Body of pancreas (tissue), 4 donors: ENCODE measurements at regions not wholly inside any gene's neighbourhood (a gene's known extent, or its start where the extent isn't known, plus 50 kb on each side); places are given as distances from the start of the nearest gene placed in this dataset.

Experiments
- POLR2A ChIP-seq, 3 donors: fragments of 450-650 bp; IDR thresholded peaks; one replicate each; pipeline ENCODE4 v1.6.1; 2016; ENCODE audit warnings: antibody characterized with exemption in 3 of 3, mild to moderate bottlenecking in 2 of 3
- TF ChIP-seq, protein P1 (sequence below), 7 experiments: fragments of 450-650 bp in 4 of 7; fragments of 200-600 bp in 3 of 7; sonication (generic) in 3 of 7; IDR thresholded peaks; one replicate each; pipeline ENCODE4 v1.5.1; 2016 to 2019; ENCODE audit warnings: antibody characterized with exemption in 7 of 7

DNA sequence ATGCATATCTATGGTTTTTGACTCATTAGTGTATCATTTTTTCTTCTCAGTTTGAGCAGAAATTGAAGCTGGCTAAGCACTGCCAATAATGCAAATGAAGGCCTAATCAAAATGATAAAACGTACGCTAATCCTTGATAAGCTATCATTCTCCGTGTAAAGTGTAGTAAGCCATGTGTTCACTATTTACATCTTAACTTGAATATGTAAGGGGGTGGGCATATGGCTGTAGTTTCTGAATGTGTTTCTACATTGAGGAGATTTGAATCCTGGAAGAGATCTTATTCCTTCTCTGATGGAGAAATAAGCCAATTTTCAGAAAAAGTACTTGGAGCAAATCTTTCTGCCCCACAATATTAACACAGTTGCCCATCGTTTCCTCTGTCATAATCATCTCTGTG, 351.8 kb upstream of the ANO3 start:
- TF ChIP-seq POLR2A (IDR thresholded peaks at IDR 0.05) = no peak
- TF ChIP-seq, protein P1, sequence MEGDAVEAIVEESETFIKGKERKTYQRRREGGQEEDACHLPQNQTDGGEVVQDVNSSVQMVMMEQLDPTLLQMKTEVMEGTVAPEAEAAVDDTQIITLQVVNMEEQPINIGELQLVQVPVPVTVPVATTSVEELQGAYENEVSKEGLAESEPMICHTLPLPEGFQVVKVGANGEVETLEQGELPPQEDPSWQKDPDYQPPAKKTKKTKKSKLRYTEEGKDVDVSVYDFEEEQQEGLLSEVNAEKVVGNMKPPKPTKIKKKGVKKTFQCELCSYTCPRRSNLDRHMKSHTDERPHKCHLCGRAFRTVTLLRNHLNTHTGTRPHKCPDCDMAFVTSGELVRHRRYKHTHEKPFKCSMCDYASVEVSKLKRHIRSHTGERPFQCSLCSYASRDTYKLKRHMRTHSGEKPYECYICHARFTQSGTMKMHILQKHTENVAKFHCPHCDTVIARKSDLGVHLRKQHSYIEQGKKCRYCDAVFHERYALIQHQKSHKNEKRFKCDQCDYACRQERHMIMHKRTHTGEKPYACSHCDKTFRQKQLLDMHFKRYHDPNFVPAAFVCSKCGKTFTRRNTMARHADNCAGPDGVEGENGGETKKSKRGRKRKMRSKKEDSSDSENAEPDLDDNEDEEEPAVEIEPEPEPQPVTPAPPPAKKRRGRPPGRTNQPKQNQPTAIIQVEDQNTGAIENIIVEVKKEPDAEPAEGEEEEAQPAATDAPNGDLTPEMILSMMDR (IDR thresholded peaks at IDR 0.05) = no peak
